ENCODE measurements at regions not wholly inside any gene's neighbourhood (a gene's known extent, or its start where the extent isn't known, plus 50 kb on each side); places are given as distances from the start of the nearest gene placed in this dataset.

- ATAC-seq (ENCODE audit: low FRiP score) (no peak), DNase-seq (ENCODE audit: low spot score) (no peak)
Observed at GRCh38 chr17:54727624-54728023, 173.0 kb upstream of the TOM1L1 start.

GRCh38 chr17:54736573-54736972, 164.1 kb upstream of the TOM1L1 start:
- no peak for TF ChIP-seq CTCF (IDR thresholded peaks at IDR 0.05)
- ATAC-seq (ENCODE audit: low FRiP score) (no peak), DNase-seq (ENCODE audit: low spot score) (no peak)

More at GRCh38 chr17:54727624-54728023, 173.0 kb upstream of the TOM1L1 start:
- TF ChIP-seq CTCF (IDR thresholded peaks at IDR 0.05), result no peak

- no peak for TF ChIP-seq CTCF (IDR thresholded peaks at IDR 0.05)
- DNase-seq (ENCODE audit: low spot score), result no peak
Observed at GRCh38 chr17:54738496-54738895, 162.2 kb upstream of the TOM1L1 start.

GRCh38 chr17:54744750-54745149, 155.9 kb upstream of the TOM1L1 start:
- DNase-seq (ENCODE audit: low spot score) (no peak), ATAC-seq (ENCODE audit: low FRiP score) (no peak)
- TF ChIP-seq CTCF (IDR thresholded peaks at IDR 0.05), result no peak

More at GRCh38 chr17:54738496-54738895, 162.2 kb upstream of the TOM1L1 start:
- no peak for ATAC-seq (ENCODE audit: low FRiP score)

- no peak for DNase-seq (ENCODE audit: low spot score)
- TF ChIP-seq CTCF (IDR thresholded peaks at IDR 0.05), result no peak
Observed at GRCh38 chr17:54745239-54745638, 155.4 kb upstream of the TOM1L1 start.

GRCh38 chr17:54745862-54746261, 154.8 kb upstream of the TOM1L1 start:
- ATAC-seq (ENCODE audit: low FRiP score) (no peak), DNase-seq (ENCODE audit: low spot score) (no peak)
- no peak for TF ChIP-seq CTCF (IDR thresholded peaks at IDR 0.05)

More at GRCh38 chr17:54745239-54745638, 155.4 kb upstream of the TOM1L1 start:
- ATAC-seq (ENCODE audit: low FRiP score), result no peak

- no peak for ATAC-seq (ENCODE audit: low FRiP score)
- TF ChIP-seq CTCF (IDR thresholded peaks at IDR 0.05), result no peak
- no peak for DNase-seq (ENCODE audit: low spot score)
Observed at GRCh38 chr17:54749157-54749556, 151.5 kb upstream of the TOM1L1 start.

Data from omental fat pad (tissue), 3 donors.